Stimulated activated CD4-positive, alpha-beta T cell treated with anti-CD3 and anti-CD28 coated beads, Interleukin-4, amount 100 ng/mL, for 24 hours (primary cell): ENCODE measurements at regions not wholly inside any gene's neighbourhood (a gene's known extent, or its start where the extent isn't known, plus 50 kb on each side); places are given as distances from the start of the nearest gene placed in this dataset.

Source experiments
- DNase-seq: peaks from one replicate; pipeline ENCODE4 v3.0.0-alpha.2; 2020

GRCh38 chr12:19836056-19836455 is 396.8 kb downstream of the AEBP2 start:
- DNase-seq, result no peak

- DNase-seq, result no peak
Observed at GRCh38 chr12:19836456-19836855, 397.2 kb downstream of the AEBP2 start.

- DNase-seq, result no peak
Observed at GRCh38 chr12:19837543-19837942, 398.3 kb downstream of the AEBP2 start.

GRCh38 chr12:19841451-19841850 is 402.2 kb downstream of the AEBP2 start:
- no peak for DNase-seq

- no peak for DNase-seq
Observed at GRCh38 chr12:19842116-19842515, 402.8 kb downstream of the AEBP2 start.

GRCh38 chr12:19844224-19844623 is 404.9 kb downstream of the AEBP2 start:
- no peak for DNase-seq

GRCh38 chr12:19846574-19846973 is 407.3 kb downstream of the AEBP2 start:
- no peak for DNase-seq

- no peak for DNase-seq
Observed at GRCh38 chr12:19847294-19848059, 408.2 kb downstream of the AEBP2 start.

- DNase-seq, result no peak
Observed at GRCh38 chr12:19848421-19848820, 409.1 kb downstream of the AEBP2 start.

GRCh38 chr12:19849208-19849607 is 409.9 kb downstream of the AEBP2 start:
- no peak for DNase-seq

- no peak for DNase-seq
Observed at GRCh38 chr12:19850346-19851065, 411.2 kb downstream of the AEBP2 start.

GRCh38 chr12:19852100-19852855 is 413.0 kb downstream of the AEBP2 start:
- DNase-seq, result no peak

GRCh38 chr12:19855851-19856250 is 416.6 kb downstream of the AEBP2 start:
- no peak for DNase-seq

- no peak for DNase-seq
Observed at GRCh38 chr12:19856389-19856788, 417.1 kb downstream of the AEBP2 start.

GRCh38 chr12:19857204-19857603 is 417.9 kb downstream of the AEBP2 start:
- no peak for DNase-seq

- no peak for DNase-seq
Observed at GRCh38 chr12:19867151-19867550, 427.9 kb downstream of the AEBP2 start.

- no peak for DNase-seq
Observed at GRCh38 chr12:19867970-19868369, 428.7 kb downstream of the AEBP2 start.

GRCh38 chr12:19869413-19869812 is 430.1 kb downstream of the AEBP2 start:
- DNase-seq, result peak; percentile 8

GRCh38 chr12:19872621-19873540 is 433.6 kb downstream of the AEBP2 start:
- DNase-seq, result no peak

GRCh38 chr12:19880076-19880475 is 440.8 kb downstream of the AEBP2 start:
- DNase-seq, result no peak

- DNase-seq, result no peak
Observed at GRCh38 chr12:19880721-19881120, 441.4 kb downstream of the AEBP2 start.

- no peak for DNase-seq
Observed at GRCh38 chr12:19882346-19882745, 443.1 kb downstream of the AEBP2 start.
